GM20000 (cell line): ENCODE measurements at regions not wholly inside any gene's neighbourhood (a gene's known extent, or its start where the extent isn't known, plus 50 kb on each side); places are given as distances from the start of the nearest gene placed in this dataset.

Experiments
- DNase-seq: peaks from one replicate; pipeline ENCODE4 v3.0.0; 2012; ENCODE audit warnings: low spot score
- TF ChIP-seq, protein P1 (sequence below): IDR thresholded peaks from 2 replicates; pipeline ENCODE4 v1.5.1; 2012; ENCODE audit warnings: mild to moderate bottlenecking, control low read depth; ENCODE audit errors: extremely low read depth, missing control alignments

- TF ChIP-seq, protein P1, sequence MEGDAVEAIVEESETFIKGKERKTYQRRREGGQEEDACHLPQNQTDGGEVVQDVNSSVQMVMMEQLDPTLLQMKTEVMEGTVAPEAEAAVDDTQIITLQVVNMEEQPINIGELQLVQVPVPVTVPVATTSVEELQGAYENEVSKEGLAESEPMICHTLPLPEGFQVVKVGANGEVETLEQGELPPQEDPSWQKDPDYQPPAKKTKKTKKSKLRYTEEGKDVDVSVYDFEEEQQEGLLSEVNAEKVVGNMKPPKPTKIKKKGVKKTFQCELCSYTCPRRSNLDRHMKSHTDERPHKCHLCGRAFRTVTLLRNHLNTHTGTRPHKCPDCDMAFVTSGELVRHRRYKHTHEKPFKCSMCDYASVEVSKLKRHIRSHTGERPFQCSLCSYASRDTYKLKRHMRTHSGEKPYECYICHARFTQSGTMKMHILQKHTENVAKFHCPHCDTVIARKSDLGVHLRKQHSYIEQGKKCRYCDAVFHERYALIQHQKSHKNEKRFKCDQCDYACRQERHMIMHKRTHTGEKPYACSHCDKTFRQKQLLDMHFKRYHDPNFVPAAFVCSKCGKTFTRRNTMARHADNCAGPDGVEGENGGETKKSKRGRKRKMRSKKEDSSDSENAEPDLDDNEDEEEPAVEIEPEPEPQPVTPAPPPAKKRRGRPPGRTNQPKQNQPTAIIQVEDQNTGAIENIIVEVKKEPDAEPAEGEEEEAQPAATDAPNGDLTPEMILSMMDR, result no peak
- no peak for DNase-seq
Observed at GRCh38 chr2:216956820-216957493, 97.1 kb upstream of the TNP1 start.

DNA sequence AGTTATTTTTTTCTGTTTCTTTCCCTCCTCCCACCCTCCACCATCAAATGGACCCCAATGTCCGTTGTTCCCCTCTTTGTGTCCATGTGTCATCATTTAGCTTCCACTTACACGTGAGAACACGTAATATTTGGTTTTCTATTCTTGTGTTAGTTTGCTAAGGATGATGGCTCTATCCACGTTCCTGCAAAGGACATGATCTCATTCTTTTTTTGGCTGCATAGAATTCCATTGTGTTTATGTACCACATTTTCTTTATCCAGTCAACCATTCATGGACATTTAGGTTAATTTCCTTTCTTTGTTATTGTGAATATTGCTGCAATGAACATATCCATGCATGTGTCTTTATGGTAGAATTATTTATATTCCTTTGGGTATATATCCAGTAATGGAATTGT is 91.3 kb upstream of the TNP1 start:
- TF ChIP-seq, protein P1, result no peak
- no peak for DNase-seq

DNA sequence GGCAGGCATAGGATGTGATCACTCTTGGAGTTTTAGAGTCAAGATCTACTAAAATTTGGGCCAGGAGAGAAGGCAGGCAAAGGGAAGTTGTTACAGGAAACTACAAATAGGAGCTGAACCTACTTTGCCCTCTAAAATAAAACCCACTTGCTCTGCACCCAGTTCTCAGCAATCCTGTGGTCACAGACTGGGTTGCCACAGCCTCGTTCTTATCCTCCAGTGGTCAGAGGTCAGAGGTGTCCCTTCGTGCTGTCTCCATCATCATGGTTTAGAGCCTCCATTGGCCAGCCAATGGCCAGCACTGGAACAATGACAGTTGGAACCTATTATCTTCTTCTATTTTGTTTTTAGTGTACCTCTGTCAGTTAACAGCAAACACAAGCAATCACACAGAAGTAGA is 90.7 kb upstream of the TNP1 start:
- TF ChIP-seq, protein P1, result no peak

DNA sequence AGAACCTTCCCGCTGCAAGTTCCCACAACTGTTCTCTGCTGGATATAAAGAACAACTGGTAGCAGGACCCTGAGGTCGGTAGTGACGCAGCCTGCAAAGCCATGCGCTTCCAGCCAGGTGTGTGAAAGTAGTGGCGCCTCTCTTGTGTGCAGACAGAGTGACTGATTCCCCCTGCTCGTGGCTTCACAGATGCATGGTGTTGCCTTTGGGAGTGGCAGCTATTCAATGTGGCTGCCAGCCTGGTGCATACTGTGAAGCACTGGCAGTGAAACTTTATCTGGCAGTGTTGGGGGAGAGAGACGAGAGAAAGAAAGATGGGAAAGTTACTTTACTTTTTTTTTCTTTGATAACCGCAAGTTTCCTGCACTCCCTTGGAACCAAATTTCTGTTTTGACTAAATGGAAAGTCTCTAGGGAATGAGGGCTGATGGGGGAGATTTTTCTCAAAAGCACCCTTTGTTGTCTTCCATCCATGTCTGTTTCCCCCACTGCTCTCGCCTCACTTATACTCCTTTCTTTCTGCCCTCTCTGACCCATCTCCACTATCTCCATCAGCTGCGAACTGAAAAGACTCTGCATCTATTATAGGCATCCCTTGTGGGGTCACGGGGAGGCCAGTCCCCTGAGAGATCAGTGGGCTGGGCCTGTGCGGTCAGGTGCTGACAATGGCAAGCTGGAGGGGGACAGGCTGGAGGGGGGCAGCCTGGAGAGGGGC is 90.0 kb upstream of the TNP1 start:
- TF ChIP-seq, protein P1, result no peak
- DNase-seq, result no peak

More for the DNA sequence above, 90.7 kb upstream of the TNP1 start:
- DNase-seq, result no peak

GRCh38 chr2:216947055-216947454 is 87.2 kb upstream of the TNP1 start:
- DNase-seq, result no peak
- TF ChIP-seq, protein P1, result no peak

DNA sequence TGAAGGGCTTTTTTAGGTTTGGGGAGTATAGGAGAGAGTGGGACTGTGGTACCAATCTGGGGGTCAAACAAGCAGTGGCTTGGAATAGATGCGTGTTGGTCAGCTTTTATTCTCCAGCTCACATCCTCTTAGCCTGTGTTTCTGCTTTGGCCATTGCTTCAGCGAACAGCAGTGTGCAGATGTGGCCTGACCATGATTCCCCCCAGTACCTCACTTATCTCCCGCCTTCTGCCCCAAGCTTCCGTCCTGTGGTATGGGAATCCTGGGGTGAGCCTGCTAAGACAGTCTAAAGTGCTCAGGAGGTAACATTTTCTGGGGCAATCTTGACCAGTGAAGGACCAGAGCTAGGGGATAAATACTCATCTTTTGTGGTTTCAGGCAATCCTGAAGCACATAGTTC is 84.9 kb upstream of the TNP1 start:
- TF ChIP-seq, protein P1, result no peak
- no peak for DNase-seq

- no peak for DNase-seq
- TF ChIP-seq, protein P1, result no peak
Observed at GRCh38 chr2:216943109-216943508, 83.2 kb upstream of the TNP1 start.
